ENCODE measurements at regions not wholly inside any gene's neighbourhood (a gene's known extent, or its start where the extent isn't known, plus 50 kb on each side); places are given as distances from the start of the nearest gene placed in this dataset.
"Not testable (repeated sequence)": the region's sequence is repeated elsewhere in the genome, so short reads cannot be mapped to it uniquely, and the experiment has no call there.

- H3K27ac ChIP-seq, result no peak overlapping the region
- no peak for DNase-seq
These were observed 112.0 kb upstream of the SGK1 start for GRCh38 chr6:134429861-134430380.

DNA sequence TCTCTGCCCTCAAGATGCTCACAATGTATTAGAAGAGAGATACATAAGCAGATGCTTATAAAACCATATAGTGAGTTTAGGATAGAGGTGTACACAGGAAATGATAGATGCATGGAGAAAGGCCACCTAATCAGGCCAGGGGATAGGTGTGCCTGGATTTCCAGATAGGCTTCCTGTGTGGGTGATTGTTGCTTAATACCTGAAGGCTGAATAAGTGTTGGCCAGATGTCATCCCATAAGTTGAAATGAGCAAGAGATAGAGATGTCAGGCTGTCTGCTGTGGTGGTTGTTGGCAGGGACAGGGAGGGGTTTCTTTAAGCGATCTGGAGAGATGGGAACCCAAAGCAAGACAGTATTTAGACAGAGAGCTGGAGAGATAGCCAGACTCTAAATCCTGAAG, 109.8 kb upstream of the SGK1 start:
- TF ChIP-seq POLR2A (IDR thresholded peaks at IDR 0.05), result no peak
- TF ChIP-seq, protein P1, sequence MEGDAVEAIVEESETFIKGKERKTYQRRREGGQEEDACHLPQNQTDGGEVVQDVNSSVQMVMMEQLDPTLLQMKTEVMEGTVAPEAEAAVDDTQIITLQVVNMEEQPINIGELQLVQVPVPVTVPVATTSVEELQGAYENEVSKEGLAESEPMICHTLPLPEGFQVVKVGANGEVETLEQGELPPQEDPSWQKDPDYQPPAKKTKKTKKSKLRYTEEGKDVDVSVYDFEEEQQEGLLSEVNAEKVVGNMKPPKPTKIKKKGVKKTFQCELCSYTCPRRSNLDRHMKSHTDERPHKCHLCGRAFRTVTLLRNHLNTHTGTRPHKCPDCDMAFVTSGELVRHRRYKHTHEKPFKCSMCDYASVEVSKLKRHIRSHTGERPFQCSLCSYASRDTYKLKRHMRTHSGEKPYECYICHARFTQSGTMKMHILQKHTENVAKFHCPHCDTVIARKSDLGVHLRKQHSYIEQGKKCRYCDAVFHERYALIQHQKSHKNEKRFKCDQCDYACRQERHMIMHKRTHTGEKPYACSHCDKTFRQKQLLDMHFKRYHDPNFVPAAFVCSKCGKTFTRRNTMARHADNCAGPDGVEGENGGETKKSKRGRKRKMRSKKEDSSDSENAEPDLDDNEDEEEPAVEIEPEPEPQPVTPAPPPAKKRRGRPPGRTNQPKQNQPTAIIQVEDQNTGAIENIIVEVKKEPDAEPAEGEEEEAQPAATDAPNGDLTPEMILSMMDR (IDR thresholded peaks at IDR 0.05), result no peak
- no peaks in the 10 kb centered on the region for H3K27me3 ChIP-seq
- no peak overlapping the region for H3K27ac ChIP-seq
- no peaks in the 10 kb centered on the region for H3K9me3 ChIP-seq
- DNase-seq, result no peak
- no peak overlapping the region for H3K4me3 ChIP-seq
- no peaks in the 10 kb centered on the region for H3K4me1 ChIP-seq
- H3K36me3 ChIP-seq, result no peaks in the 10 kb centered on the region

More at GRCh38 chr6:134429861-134430380, 112.0 kb upstream of the SGK1 start:
- Histone ChIP-seq H3K4me3 (no peak overlapping the region), H3K27me3 (no peaks in the 10 kb centered on the region), H3K9me3 (no peaks in the 10 kb centered on the region), H3K36me3 (no peaks in the 10 kb centered on the region), H3K4me1 (no peaks in the 10 kb centered on the region)
- TF ChIP-seq, protein P1 (IDR thresholded peaks at IDR 0.05), result no peak
- TF ChIP-seq POLR2A (IDR thresholded peaks at IDR 0.05), result no peak

GRCh38 chr6:134426623-134427022, 108.7 kb upstream of the SGK1 start:
- Histone ChIP-seq H3K4me1 (no peaks in the 10 kb centered on the region), H3K36me3 (no peaks in the 10 kb centered on the region), H3K9me3 (no peaks in the 10 kb centered on the region), H3K4me3 (no peak overlapping the region), H3K27ac (no peak overlapping the region), H3K27me3 (no peaks in the 10 kb centered on the region)
- DNase-seq, result no peak
- TF ChIP-seq, protein P1 (IDR thresholded peaks at IDR 0.05), result no peak
- TF ChIP-seq POLR2A (IDR thresholded peaks at IDR 0.05), result no peak

- DNase-seq, H3K9me3 ChIP-seq, H3K36me3 ChIP-seq, H3K27me3 ChIP-seq, H3K4me3 ChIP-seq, H3K27ac ChIP-seq, H3K4me1 ChIP-seq: not testable (repeated sequence)
These were observed 108.0 kb upstream of the SGK1 start for GRCh38 chr6:134425917-134426316.

DNA sequence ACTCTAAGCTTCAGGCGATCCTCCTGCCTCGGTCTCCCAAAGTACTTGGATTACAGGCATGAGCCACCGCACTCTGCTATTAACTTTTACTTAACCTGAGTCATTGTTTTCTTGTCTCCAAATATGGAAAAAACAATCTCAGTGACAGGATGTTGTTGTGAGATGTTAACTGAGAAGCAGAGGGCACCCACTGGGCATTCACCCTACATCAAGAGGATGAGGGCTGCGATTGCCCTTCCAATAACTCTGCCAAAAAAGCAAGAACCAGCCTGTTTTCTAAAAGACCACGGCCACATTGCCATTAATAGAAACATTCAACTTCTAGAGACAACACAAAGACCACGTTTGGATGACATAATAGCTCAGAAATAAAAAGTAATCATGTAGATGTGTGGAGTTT, 107.6 kb upstream of the SGK1 start:
- H3K36me3 ChIP-seq, result no peaks in the 10 kb centered on the region
- H3K27ac ChIP-seq, result no peak overlapping the region
- H3K9me3 ChIP-seq, result no peaks in the 10 kb centered on the region
- H3K27me3 ChIP-seq, result no peaks in the 10 kb centered on the region
- TF ChIP-seq POLR2A (IDR thresholded peaks at IDR 0.05), result no peak
- TF ChIP-seq, protein P1 (IDR thresholded peaks at IDR 0.05), result no peak
- H3K4me3 ChIP-seq, result no peak overlapping the region
- DNase-seq, result no peak
- no peaks in the 10 kb centered on the region for H3K4me1 ChIP-seq

- no peaks in the 10 kb centered on the region for H3K4me1 ChIP-seq
- H3K27me3 ChIP-seq, result no peaks in the 10 kb centered on the region
- H3K36me3 ChIP-seq, result no peaks in the 10 kb centered on the region
- no peak overlapping the region for H3K27ac ChIP-seq
- H3K9me3 ChIP-seq, result no peaks in the 10 kb centered on the region
- H3K4me3 ChIP-seq, result no peak overlapping the region
- TF ChIP-seq POLR2A (IDR thresholded peaks at IDR 0.05), result no peak
- DNase-seq, result no peak
These were observed 106.9 kb upstream of the SGK1 start for GRCh38 chr6:134424798-134425170.

GRCh38 chr6:134424165-134424797, 106.4 kb upstream of the SGK1 start:
- Histone ChIP-seq H3K27me3 (no peaks in the 10 kb centered on the region), H3K27ac (no peak overlapping the region), H3K4me1 (no peaks in the 10 kb centered on the region), H3K9me3 (no peaks in the 10 kb centered on the region), H3K4me3 (no peak overlapping the region), H3K36me3 (no peaks in the 10 kb centered on the region)
- DNase-seq, result no peak
- TF ChIP-seq POLR2A (IDR thresholded peaks at IDR 0.05), result no peak
- TF ChIP-seq, protein P1 (IDR thresholded peaks at IDR 0.05), result no peak

Data from Peyer's patch (tissue), 4 donors.